Stomach (tissue), 8 donors: ENCODE measurements at regions not wholly inside any gene's neighbourhood (a gene's known extent, or its start where the extent isn't known, plus 50 kb on each side); places are given as distances from the start of the nearest gene placed in this dataset.

Experiments used
- DNase-seq, 2 donors: peaks; one replicate each; pipeline versions ENCODE4 v3.0.0 to v3.0.0-alpha.2; 2013 to 2019
- H3K27ac ChIP-seq, 5 donors: fragments of 200-600 bp in 4 of 5; sonication (generic) in 4 of 5; one replicate each; pipeline ENCODE4 v1.5.1; 2013 to 2019; ENCODE audit warnings: mild to moderate bottlenecking in 1 of 5, moderate library complexity in 1 of 5
- H3K27me3 ChIP-seq, 3 donors: fragments of 200-600 bp; sonication (generic); one replicate each; pipeline ENCODE4 v1.5.1; 2017 to 2019; ENCODE audit warnings: mixed run types in 1 of 3
- H3K36me3 ChIP-seq, 4 donors: fragments of 200-600 bp; sonication (generic); 1 replicate in 3 of 4; 2 replicates in 1 of 4; pipeline ENCODE4 v1.5.1; 2016 to 2019
- H3K4me1 ChIP-seq, 4 donors: fragments of 200-600 bp; sonication (generic); one replicate each; pipeline ENCODE4 v1.5.1; 2016 to 2019
- H3K4me3 ChIP-seq, 4 donors: fragments of 200-600 bp; sonication (generic) in 3 of 4; one replicate each; pipeline ENCODE4 v1.5.1; 2016 to 2019; ENCODE audit warnings: mild to moderate bottlenecking in 1 of 4
- H3K9me3 ChIP-seq, 4 donors: fragments of 200-600 bp; sonication (generic); one replicate each; pipeline ENCODE4 v1.5.1; 2016 to 2019
- EP300 ChIP-seq: sonication (generic); formaldehyde crosslinking; IDR thresholded peaks from one replicate; pipeline ENCODE4 v1.6.1; 2017; ENCODE audit warnings: antibody characterized with exemption
- POLR2A ChIP-seq, 4 donors: fragments of 450-650 bp; IDR thresholded peaks; one replicate each; pipeline ENCODE4 v1.6.1; 2016; ENCODE audit warnings: antibody characterized with exemption in 4 of 4, control low read depth in 2 of 4, mild to moderate bottlenecking in 1 of 4, moderate library complexity in 1 of 4
- POLR2AphosphoS5 ChIP-seq, 3 donors: sonication (generic); formaldehyde crosslinking; IDR thresholded peaks; one replicate each; pipeline ENCODE4 v1.6.1; 2016; ENCODE audit warnings: antibody characterized with exemption in 3 of 3
- WGBS, 5 donors: extraction: QIAGEN DNeasy Blood & Tissue Kit in 3 of 5; methylation state at CpG; one replicate each; pipeline versions ENCODE4 v1.1.5 to v1.1.7; 2013 to 2018; 5-methylcytosine and 5-hydroxymethylcytosine counted together
- intact Hi-C: fragments of 100-400 bp; cut with DNase I; formaldehyde crosslinking; loops from one replicate; pipeline ENCODE4 v1.15.1; 2023; ENCODE audit warnings: low total_unique reads
- TF ChIP-seq, protein P1 (sequence below), 7 experiments: fragments of 450-650 bp in 4 of 7; fragments of 200-600 bp in 3 of 7; sonication (generic) in 3 of 7; IDR thresholded peaks; one replicate each; pipeline ENCODE4 v1.5.1; 2016 to 2019; ENCODE audit warnings: antibody characterized with exemption in 7 of 7, control low read depth in 2 of 7, mild to moderate bottlenecking in 1 of 7
- donor health status: healthy with polysubstance abuse.
- donor health status: Bipolar disorder and iron deficiency.
- donor health status: healthy.

DNA sequence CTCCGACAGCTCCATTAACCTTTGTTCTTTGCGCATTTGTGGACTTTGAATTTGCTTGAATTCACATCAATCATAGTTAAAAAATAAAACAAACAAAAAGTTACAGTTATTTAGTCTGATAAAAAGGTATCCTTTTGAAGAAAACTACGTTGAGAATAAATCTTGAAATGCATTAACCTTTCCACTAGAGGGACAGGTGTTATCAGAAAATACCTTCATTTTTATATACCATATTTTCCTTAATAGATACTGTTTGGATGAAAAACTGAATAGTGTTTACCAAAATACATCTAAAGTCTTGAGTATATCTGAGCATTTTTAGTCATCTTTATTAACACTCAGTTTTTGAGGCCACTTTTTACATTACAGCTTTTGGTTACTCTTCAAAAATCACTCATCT is 371.9 kb downstream of the ZWINT start:
- 18 to 21% (median 19%) methylated on average over 3 of the region's 3 CpGs for WGBS, 5 donors
- H3K9me3 ChIP-seq = no peaks in the 10 kb centered on the region
- no peak overlapping the region for H3K27ac ChIP-seq
- no peak overlapping the region for H3K4me3 ChIP-seq
- H3K27me3 ChIP-seq = no peaks in the 10 kb centered on the region
- TF ChIP-seq, protein P1, sequence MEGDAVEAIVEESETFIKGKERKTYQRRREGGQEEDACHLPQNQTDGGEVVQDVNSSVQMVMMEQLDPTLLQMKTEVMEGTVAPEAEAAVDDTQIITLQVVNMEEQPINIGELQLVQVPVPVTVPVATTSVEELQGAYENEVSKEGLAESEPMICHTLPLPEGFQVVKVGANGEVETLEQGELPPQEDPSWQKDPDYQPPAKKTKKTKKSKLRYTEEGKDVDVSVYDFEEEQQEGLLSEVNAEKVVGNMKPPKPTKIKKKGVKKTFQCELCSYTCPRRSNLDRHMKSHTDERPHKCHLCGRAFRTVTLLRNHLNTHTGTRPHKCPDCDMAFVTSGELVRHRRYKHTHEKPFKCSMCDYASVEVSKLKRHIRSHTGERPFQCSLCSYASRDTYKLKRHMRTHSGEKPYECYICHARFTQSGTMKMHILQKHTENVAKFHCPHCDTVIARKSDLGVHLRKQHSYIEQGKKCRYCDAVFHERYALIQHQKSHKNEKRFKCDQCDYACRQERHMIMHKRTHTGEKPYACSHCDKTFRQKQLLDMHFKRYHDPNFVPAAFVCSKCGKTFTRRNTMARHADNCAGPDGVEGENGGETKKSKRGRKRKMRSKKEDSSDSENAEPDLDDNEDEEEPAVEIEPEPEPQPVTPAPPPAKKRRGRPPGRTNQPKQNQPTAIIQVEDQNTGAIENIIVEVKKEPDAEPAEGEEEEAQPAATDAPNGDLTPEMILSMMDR (IDR thresholded peaks at IDR 0.05) = no peak
- no peak for TF ChIP-seq POLR2AphosphoS5 (IDR thresholded peaks at IDR 0.05)
- no peak for TF ChIP-seq POLR2A (IDR thresholded peaks at IDR 0.05)
- TF ChIP-seq EP300 = no peak
- H3K36me3 ChIP-seq = no peaks in the 10 kb centered on the region
- intact Hi-C loops = no loop called here
- DNase-seq = peak in 1 of 2 donors; percentile 15
- no peaks in the 10 kb centered on the region for H3K4me1 ChIP-seq

DNA sequence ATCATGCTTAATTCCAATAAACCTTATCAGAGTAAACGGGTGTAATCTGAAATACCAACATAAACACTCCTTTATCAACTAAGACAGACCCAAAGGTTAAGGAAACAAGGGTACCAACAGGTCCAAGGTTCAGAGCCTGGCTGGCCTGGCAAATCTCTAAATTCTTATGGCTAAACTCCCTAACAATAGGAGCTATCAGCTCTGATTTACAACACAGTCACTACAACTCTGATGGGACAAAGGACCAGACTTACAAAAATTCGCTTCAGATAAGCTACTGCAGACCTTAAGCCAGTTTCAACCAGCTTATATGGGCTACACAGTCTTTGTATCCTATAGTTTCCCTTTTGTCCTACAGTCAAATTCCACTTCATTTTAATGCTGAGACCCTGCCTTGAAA is 381.9 kb downstream of the ZWINT start:
- WGBS, 5 donors = 5 to 11% (median 6%) methylated on average over 2 of the region's 2 CpGs
- Histone ChIP-seq H3K27ac (no peak overlapping the region), H3K36me3 (no peaks in the 10 kb centered on the region), H3K9me3 (peaks cover 0 to 5% (median 0%) of the 10 kb centered on the region in 4 donors), H3K4me1 (no peaks in the 10 kb centered on the region), H3K27me3 (no peaks in the 10 kb centered on the region), H3K4me3 (no peak overlapping the region)
- no peak for TF ChIP-seq POLR2A (IDR thresholded peaks at IDR 0.05)
- TF ChIP-seq, protein P1 (IDR thresholded peaks at IDR 0.05) = no peak
- TF ChIP-seq POLR2AphosphoS5 (IDR thresholded peaks at IDR 0.05) = no peak
- TF ChIP-seq EP300 = no peak
- peak in 1 of 2 donors; percentile 2 for DNase-seq
- intact Hi-C loops = no loop called here

DNA sequence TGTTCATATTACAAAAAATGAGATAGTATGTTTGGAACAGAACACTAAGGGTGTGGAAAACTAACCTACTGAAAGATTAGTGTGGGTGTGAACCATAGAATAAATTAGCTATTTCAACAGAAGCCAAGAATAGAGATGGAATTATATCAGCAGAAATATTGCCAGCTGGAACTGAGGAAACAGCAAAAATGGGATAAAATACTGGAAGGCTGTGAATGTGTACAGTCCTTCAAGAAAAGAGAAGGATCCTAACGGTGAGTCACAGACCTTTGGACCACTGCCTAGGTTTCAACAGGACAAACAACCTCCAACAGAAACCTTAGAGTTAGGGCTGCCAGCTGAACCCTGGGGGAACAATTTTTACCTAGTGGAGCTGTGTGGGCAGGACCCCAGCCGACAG is 395.0 kb downstream of the ZWINT start:
- DNase-seq = peak in 1 of 2 donors; percentile 3
- Histone ChIP-seq H3K27ac (no peak overlapping the region), H3K27me3 (no peaks in the 10 kb centered on the region), H3K9me3 (peaks cover 0 to 9% (median 0%) of the 10 kb centered on the region in 4 donors), H3K4me1 (no peaks in the 10 kb centered on the region), H3K4me3 (no peak overlapping the region), H3K36me3 (no peaks in the 10 kb centered on the region)
- TF ChIP-seq, protein P1 (IDR thresholded peaks at IDR 0.05) = no peak
- no peak for TF ChIP-seq POLR2A (IDR thresholded peaks at IDR 0.05)
- TF ChIP-seq EP300 = no peak
- no peak for TF ChIP-seq POLR2AphosphoS5 (IDR thresholded peaks at IDR 0.05)
- intact Hi-C loops = no loop called here
- WGBS, 5 donors = 40 to 75% (median 49%) methylated on average over 2 of the region's 2 CpGs

DNA sequence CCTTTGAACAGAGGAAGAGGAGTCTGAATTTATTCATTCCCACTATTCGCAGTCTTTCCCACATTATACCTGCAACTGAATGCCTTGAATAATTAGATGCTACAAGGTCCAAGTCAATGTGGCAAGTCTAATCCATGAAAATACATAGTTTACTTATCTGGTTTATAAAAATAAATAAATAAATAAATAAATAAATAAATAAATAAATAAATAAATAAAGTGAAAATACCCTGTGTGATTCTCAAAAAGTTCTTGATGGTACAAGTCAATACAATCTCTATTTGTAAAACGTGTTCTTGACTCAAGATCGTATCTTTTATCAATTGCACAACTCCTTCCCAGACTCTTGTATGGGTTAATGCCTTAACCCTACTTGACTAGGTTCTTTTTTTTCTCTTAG is 417.7 kb downstream of the ZWINT start:
- no peak for DNase-seq
- no peaks in the 10 kb centered on the region for H3K36me3 ChIP-seq
- TF ChIP-seq EP300 (no peak), POLR2AphosphoS5 (IDR thresholded peaks at IDR 0.05) (no peak), POLR2A (IDR thresholded peaks at IDR 0.05) (no peak)
- TF ChIP-seq, protein P1 (IDR thresholded peaks at IDR 0.05) = no peak
- no peak overlapping the region for H3K27ac ChIP-seq
- no peak overlapping the region for H3K4me3 ChIP-seq
- H3K27me3 ChIP-seq = no peaks in the 10 kb centered on the region
- H3K9me3 ChIP-seq = peaks cover 0 to 9% (median 5%) of the 10 kb centered on the region in 4 donors
- 80 to 88% (median 82%) methylated on average over 3 of the region's 3 CpGs for WGBS, 5 donors
- H3K4me1 ChIP-seq = no peaks in the 10 kb centered on the region
- intact Hi-C loops = no loop called here
